HG02852 (cell line): ENCODE measurements at regions not wholly inside any gene's neighbourhood (a gene's known extent, or its start where the extent isn't known, plus 50 kb on each side); places are given as distances from the start of the nearest gene placed in this dataset.
A peak's percentile ranks its signal among the peaks of the same experiment; 100 is the strongest.
"Not testable (repeated sequence)": the region's sequence is repeated elsewhere in the genome, so short reads cannot be mapped to it uniquely, and the experiment has no call there.

Experiments
- ATAC-seq: cut with Tn5 transposase; IDR thresholded peaks from one replicate; pipeline ENCODE4 v1.9.1; 2021; ENCODE audit warnings: mild to moderate bottlenecking, moderate library complexity; ENCODE audit not compliant: unreplicated experiment

DNA sequence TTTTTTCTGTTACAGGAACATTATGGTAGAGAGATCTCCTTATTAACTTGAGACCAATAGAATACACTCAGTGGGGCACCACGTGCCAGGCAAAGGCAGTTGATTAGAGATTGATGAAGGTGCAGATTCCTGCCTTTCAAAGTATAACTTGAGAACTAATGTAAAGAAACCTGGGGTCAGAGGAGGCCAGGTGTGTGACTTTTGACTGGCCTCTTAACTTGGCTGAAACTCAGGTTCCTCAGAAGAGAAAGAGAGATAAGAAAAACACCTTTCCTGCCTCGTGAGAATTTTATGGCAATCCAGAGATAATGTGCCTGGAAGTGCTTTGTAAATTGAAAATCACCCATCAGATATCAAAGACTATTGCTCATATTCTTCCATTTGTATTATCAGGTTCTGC, 110.7 kb upstream of the GZMB start:
- ATAC-seq = no peak

DNA sequence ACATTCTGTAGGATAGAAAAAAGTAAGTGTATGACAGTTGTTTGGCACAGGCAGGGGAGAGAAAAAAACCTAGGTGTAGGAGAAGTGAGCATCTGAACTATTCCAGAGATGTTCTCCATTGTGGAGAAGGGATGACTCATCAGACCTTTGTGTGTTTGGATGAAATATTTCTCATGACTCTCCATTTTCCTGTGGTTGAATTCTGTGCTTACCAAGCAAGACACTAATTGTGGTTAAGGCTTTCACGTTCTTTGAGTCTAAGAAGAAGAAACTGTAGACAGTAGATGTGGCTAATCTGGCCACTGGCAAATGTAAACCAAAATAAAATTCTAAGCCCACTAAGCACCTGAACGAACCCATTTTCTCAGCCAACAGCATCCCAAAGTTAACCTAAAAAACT, 107.9 kb upstream of the GZMB start:
- no peak for ATAC-seq

- no peak for ATAC-seq
Observed at GRCh38 chr14:24735984-24736630, 102.1 kb upstream of the GZMB start.

- ATAC-seq = no peak
Observed at GRCh38 chr14:24734917-24735500, 101.0 kb upstream of the GZMB start.

GRCh38 chr14:24726480-24726879, 92.5 kb upstream of the GZMB start:
- no peak for ATAC-seq

DNA sequence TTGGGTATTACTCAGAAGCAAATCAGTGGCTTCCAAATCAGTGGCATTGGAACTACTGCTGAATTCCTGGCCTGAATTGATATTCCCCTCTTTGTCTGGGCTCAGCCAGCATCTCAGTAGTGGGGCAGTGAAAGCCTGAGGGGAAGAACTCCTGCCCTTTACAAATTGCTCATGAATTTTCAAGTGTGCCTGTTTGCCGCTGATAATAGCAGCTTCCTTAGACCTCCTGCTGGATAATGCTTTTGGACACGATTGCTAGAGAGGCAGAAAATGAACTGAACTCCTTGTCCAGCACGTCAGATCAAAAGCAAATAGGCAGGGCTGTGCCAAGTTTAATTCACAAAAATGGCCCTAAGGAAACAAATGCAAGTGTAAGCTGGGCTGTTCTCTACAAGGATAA, 91.3 kb upstream of the GZMB start:
- no peak for ATAC-seq

DNA sequence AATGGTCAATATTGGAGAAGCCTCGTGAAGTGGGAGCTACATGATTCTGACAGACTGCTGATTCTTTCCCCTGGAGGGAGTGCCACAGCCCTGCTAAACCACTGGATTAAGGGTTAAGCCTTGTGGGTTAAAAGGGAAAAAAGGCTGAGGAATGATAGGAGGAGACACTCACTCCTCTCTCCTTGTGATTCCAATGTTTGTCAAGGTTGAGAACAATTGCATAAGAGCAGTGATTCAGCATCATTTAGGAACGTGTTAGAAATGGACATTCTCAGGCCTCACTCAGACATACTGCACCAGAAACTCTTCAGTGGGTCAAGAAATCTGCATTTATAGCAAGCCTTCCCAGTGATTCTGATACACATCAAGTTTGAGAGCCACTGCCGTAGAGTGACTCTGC, 87.8 kb upstream of the GZMB start:
- ATAC-seq = no peak

DNA sequence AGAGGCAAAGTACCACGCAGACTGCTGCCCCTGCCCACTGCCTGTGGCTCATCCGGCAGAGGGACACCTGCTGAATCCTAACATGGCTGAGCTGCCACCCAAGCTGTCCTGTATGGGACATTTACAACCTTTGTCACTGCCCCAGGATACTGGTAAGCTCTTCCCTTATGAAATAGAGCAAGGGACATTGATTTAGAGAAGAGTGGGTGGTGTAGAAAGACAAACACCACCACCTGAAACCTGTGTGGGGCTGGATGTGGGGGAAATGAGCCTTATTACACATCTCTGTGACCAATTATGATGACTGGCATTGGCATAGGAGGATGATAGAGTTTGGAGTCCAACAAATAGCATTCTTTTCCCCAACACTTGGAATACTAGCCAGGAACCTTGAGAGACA, 81.2 kb upstream of the GZMB start:
- ATAC-seq = no peak

- peak; percentile 79 for ATAC-seq
Observed at GRCh38 chr14:24713404-24713803, 79.4 kb upstream of the GZMB start.

DNA sequence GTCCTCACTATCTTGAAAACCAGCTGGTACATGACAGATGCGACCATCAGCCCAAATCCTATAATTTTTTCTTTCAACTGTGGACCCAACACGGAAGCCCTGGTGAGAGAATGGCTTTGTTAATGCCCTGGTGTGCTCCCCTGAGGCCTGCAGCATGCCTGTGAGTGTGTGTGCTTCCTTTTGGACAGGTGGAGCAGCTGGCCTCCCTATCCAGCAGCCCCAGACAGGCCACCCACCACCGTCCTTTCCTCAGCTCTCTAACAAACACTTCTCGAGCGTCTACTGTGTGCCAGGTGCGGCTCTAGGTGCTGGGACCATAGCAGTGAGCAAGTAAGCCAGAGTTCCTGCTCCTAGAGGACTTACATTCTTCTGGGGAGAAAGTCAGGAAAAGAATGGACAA, 78.9 kb upstream of the GZMB start:
- peak; percentile 16 for ATAC-seq

GRCh38 chr14:24712374-24712773, 78.4 kb upstream of the GZMB start:
- peak; percentile 8 for ATAC-seq

GRCh38 chr14:24710403-24711112, 76.6 kb upstream of the GZMB start:
- no peak for ATAC-seq

GRCh38 chr14:24708684-24709083, 74.7 kb upstream of the GZMB start:
- ATAC-seq = no peak

DNA sequence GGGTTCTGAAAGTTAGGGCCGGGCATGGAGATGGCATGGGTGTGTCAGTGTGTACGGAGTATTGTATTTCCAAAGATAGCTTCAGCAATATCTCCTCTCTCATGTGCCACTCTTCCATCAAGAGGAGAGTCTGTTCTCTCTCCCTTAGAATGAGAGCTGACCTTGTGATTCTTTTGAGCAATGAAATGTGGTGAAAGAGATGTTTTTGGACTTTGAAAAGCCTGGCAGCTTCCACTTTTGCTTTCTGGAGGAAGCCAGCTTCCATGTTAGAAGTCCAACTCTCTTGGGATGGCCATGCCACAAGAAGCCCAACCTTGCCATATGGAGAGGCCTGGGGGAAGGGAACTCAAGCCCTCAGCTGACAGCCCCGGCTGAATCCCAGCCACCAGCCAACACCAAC, 72.4 kb upstream of the GZMB start:
- ATAC-seq = no peak

GRCh38 chr14:24705840-24706239, 71.8 kb upstream of the GZMB start:
- peak; percentile 93 for ATAC-seq

DNA sequence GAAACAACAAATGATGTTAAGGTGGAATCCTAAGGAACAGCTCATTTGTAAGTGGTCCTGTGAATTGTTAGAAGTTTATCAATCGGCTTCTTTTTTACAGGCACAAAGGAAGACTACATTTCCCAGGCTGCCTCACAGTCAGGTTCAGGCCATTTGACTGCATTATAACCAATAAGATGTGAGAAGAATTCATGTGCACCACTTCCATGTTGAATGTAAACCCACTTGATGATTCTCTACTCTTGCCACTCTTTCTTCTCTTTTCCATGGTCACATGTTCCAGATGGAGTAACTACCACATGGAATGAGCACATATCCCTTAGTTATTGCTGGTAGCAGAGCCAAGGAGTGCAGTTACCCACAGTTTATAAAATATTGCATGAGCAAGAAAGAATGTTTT, 67.1 kb upstream of the GZMB start:
- no peak for ATAC-seq

DNA sequence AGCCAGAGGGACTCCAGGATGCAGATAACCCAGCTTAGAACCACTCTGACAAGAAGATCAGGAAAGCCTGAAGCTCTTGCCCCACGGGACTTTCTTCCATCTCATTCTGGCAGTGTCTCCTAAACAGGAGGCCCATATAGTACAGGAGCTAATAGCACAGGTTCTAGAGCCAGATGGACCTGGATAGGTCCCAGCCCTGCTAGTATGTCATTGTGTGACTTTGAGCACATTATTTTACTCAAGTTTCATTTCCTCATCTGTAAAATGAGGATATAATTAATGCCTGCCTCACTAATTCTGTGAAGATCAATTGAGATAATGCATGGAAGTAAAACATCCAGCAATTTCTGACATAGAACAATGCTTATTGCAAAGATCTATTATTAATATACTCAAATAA, 66.5 kb upstream of the GZMB start:
- ATAC-seq = no peak

GRCh38 chr14:24699052-24699451, 65.1 kb upstream of the GZMB start:
- ATAC-seq = peak; percentile 49

GRCh38 chr14:24696280-24696920, 62.4 kb upstream of the GZMB start:
- ATAC-seq = not testable (repeated sequence)

DNA sequence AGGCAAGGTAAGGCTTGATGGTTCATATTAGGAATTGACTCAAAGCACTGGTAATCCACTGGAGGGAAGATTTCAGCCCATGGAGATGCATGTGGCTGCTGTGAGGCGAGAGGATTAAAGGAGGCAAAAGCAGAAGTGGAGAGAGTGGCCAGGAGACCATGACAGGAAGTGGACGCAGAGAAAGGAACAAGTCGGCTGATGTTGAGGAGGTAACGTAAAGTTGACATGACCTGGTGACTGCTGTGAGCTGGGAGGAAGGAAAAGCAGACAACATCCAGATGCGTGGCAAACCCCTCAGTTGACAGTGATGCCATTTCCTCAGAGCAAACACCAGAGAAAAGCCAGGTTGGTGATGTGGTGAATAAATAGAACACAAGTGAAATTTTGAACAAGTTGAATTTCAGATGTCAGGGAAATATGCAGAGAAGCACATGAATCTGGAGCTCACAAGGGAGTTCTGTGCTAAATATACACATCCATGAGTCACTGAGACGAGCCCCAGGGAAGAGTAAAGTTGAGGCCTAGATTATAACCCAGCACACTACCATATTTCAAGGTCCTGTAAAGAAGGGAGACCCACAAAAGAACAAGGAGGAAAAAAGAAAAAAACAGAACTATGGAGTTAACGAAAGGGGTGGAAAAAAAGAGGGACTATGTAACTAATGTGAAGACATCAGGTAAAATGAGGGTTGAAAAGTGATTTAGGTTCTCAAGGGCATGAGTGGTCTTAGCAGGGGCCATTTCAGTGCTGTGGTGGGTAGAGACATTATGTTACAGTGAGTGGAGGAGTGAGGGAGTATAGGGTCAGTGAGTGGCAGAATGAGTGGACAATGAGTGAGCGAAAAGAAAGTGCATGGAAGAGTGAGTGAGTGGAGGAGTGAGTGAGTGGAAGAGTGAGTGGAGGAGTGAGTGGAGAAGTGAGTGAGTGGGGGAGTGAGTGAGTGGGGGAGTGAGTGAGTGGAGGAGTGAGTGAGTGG, 61.6 kb upstream of the GZMB start:
- peak; percentile 69 for ATAC-seq

- no peak for ATAC-seq
Observed at GRCh38 chr14:24694680-24695079, 60.7 kb upstream of the GZMB start.
